SH-SY5Y (cell line): ENCODE measurements at regions not wholly inside any gene's neighbourhood (a gene's known extent, or its start where the extent isn't known, plus 50 kb on each side); places are given as distances from the start of the nearest gene placed in this dataset.

Source experiments
- GATA2 ChIP-seq: IDR thresholded peaks from 2 replicates; pipeline ENCODE4 v1.6.1; 2011; ENCODE audit warnings: mild to moderate bottlenecking, low read depth, low read length
- GATA3 ChIP-seq: IDR thresholded peaks from 2 replicates; pipeline ENCODE4 v1.6.1; 2011; ENCODE audit warnings: low read depth, mild to moderate bottlenecking, low read length, moderate library complexity

DNA sequence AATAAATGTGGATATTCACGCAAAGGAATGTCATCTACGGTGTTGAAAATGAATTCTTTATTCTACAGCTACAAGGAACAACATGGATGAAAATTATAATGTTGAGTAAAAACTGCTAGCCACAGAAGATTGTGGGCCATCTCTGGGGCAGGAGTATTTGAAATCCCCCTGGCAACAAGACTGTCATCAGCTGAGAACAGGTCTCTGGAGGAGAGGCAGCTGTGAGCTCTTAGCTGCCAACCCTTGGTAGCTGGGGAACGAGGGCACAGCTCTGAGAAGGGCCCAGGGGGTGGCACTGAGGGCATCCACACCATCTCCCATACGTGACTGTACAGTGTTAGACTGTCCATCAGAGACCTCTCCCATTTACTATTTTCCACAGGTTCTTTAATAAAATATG lies 340.1 kb upstream of the MGMT start:
- no peak for TF ChIP-seq GATA3
- TF ChIP-seq GATA2, result no peak
